Karpas-422 (cell line): ENCODE measurements at regions not wholly inside any gene's neighbourhood (a gene's known extent, or its start where the extent isn't known, plus 50 kb on each side); places are given as distances from the start of the nearest gene placed in this dataset.
"Not testable (repeated sequence)": the region's sequence is repeated elsewhere in the genome, so short reads cannot be mapped to it uniquely, and the experiment has no call there.

Source experiments
- DNase-seq: peaks from one replicate; pipeline ENCODE4 v3.0.0-alpha.2; 2015
- H2AFZ ChIP-seq: fragments of 200-600 bp; sonication (generic); 2 replicates; pipeline ENCODE4 v1.6.1; 2014; ENCODE audit warnings: antibody characterized with exemption, low read length, mixed read lengths
- H3K27ac ChIP-seq: fragments of 200-600 bp; sonication (generic); 2 replicates; pipeline ENCODE4 v1.5.1; 2014; ENCODE audit warnings: mild to moderate bottlenecking, low read length, moderate library complexity
- H3K27me3 ChIP-seq: fragments of 200-600 bp; sonication (generic); 2 replicates; pipeline ENCODE4 v1.6.1; 2014; ENCODE audit warnings: low read length, mixed read lengths
- H3K36me3 ChIP-seq: fragments of 200-600 bp; sonication (generic); 2 replicates; pipeline ENCODE4 v1.6.1; 2014; ENCODE audit warnings: low read length, mixed read lengths; ENCODE audit not compliant: insufficient read depth
- H3K4me1 ChIP-seq: fragments of 200-600 bp; sonication (generic); 2 replicates; pipeline ENCODE4 v1.6.1; 2014; ENCODE audit warnings: mild to moderate bottlenecking, low read length, mixed read lengths
- H3K4me2 ChIP-seq: fragments of 200-600 bp; sonication (generic); 2 replicates; pipeline ENCODE4 v1.6.1; 2014; ENCODE audit warnings: low read length, low read depth, mild to moderate bottlenecking; ENCODE audit not compliant: poor library complexity, severe bottlenecking
- H3K4me3 ChIP-seq: fragments of 200-600 bp; sonication (generic); 2 replicates; pipeline ENCODE4 v1.5.1; 2014; ENCODE audit warnings: mild to moderate bottlenecking, antibody characterized with exemption, low read length, mixed read lengths
- H3K79me2 ChIP-seq: fragments of 200-600 bp; sonication (generic); 2 replicates; pipeline ENCODE4 v1.6.1; 2014; ENCODE audit warnings: mild to moderate bottlenecking, low read length, mixed read lengths
- H3K9ac ChIP-seq: fragments of 200-600 bp; sonication (generic); 2 replicates; pipeline ENCODE4 v1.6.0; 2014; ENCODE audit warnings: low read length
- H3K9me2 ChIP-seq: fragments of 200-600 bp; sonication (generic), shearing (Covaris generic); replicated peaks from 2 replicates; pipeline ENCODE4 v1.6.0; 2014; ENCODE audit warnings: mild to moderate bottlenecking, low read length, moderate library complexity; ENCODE audit not compliant: insufficient read depth
- H3K9me3 ChIP-seq: fragments of 300-700, 200-600 bp; sonication (generic); 2 replicates; pipeline ENCODE4 v1.6.1; 2014; ENCODE audit warnings: low read length, mixed read lengths
- H4K20me1 ChIP-seq: fragments of 200-600 bp; sonication (generic); 2 replicates; pipeline ENCODE4 v1.6.1; 2014; ENCODE audit warnings: mild to moderate bottlenecking, antibody characterized with exemption, low read length, low read depth; ENCODE audit not compliant: insufficient read depth

DNA sequence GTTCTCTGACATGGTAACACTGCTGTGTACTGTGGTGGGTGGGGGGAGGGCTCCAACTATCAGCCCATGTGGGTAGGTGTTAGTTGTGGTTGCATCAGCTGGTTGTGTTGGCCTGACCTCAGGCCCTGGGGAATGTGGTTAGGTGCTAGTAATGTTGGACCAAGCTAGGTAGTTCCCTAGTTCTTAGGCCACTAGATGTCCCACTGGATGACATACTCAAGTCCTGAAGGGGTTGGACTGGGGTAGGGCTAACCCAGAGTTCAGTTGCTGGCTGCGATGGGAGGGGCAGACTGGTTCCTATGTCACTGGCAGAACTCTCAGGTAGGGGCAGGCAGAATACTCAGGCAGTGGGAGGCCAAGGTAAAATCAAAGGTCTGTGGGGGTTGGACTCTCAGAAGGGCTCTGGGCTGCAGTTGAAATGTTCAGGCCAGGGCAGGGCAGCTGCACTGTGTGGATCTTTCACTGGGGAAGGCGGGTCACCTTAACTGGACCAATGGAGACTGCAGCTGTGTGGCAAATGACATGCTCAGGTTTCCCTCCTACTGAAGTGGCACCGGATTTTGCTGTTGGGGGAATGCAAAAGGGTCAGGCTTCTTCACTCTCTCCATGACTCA, 870.7 kb downstream of the LRRIQ3 start:
- H2AFZ ChIP-seq: no peak overlapping the region

DNA sequence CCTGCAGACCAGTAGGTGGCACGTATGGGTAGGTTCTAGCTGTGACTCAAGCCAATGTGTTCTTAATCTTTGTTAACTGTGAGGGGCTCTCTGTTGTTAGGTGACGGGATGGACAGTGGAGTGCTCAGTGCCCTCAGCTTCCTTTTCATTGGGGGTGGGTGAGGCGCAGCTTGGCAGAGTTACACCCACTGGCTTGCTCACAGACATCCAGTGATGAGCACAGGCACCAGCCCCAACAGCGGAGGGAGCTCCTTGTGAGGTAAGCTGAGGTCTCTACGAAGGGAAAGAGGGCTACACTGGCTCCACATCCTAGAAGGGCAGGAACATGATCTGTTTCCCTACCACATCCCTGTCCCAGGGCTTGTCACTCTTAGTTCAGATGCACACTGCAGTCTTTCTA, 871.3 kb downstream of the LRRIQ3 start:
- Histone ChIP-seq H3K79me2 (no peaks in the 10 kb centered on the region), H3K27ac (no peak overlapping the region), H3K9me3 (peaks cover 31% of the 10 kb centered on the region), H2AFZ (no peak overlapping the region), H3K4me1 (no peaks in the 10 kb centered on the region), H3K9ac (no peak overlapping the region), H4K20me1 (no peaks in the 10 kb centered on the region), H3K9me2 (no peaks in the 10 kb centered on the region), H3K4me2 (no peak overlapping the region), H3K27me3 (no peaks in the 10 kb centered on the region), H3K36me3 (no peaks in the 10 kb centered on the region), H3K4me3 (no peak overlapping the region)
- no peak for DNase-seq

More for the DNA sequence above, 870.7 kb downstream of the LRRIQ3 start:
- H3K36me3 ChIP-seq: no peaks in the 10 kb centered on the region
- H3K79me2 ChIP-seq: no peaks in the 10 kb centered on the region
- no peaks in the 10 kb centered on the region for H3K9me2 ChIP-seq
- no peak overlapping the region for H3K9ac ChIP-seq
- DNase-seq: no peak
- no peak overlapping the region for H3K4me3 ChIP-seq
- H3K4me2 ChIP-seq: no peak overlapping the region
- H3K9me3 ChIP-seq: peaks cover 32% of the 10 kb centered on the region
- H3K4me1 ChIP-seq: no peaks in the 10 kb centered on the region
- no peak overlapping the region for H3K27ac ChIP-seq
- H4K20me1 ChIP-seq: no peaks in the 10 kb centered on the region
- H3K27me3 ChIP-seq: no peaks in the 10 kb centered on the region

- Histone ChIP-seq H2AFZ (no peak overlapping the region), H3K9me3 (peaks cover 15% of the 10 kb centered on the region), H3K4me3 (no peak overlapping the region), H3K9ac (no peak overlapping the region), H3K27me3 (no peaks in the 10 kb centered on the region), H3K4me2 (no peak overlapping the region), H3K27ac (no peak overlapping the region), H3K4me1 (no peaks in the 10 kb centered on the region), H3K9me2 (0 out of 2 replicates have a peak, but pooled peaks cover 1% of the 10 kb centered on the region), H3K79me2 (no peaks in the 10 kb centered on the region), H4K20me1 (no peaks in the 10 kb centered on the region), H3K36me3 (no peaks in the 10 kb centered on the region)
- DNase-seq: no peak
Observed at GRCh38 chr1:73310797-73311381, 887.1 kb downstream of the LRRIQ3 start.

- H3K4me1 ChIP-seq: no peaks in the 10 kb centered on the region
- no peaks in the 10 kb centered on the region for H4K20me1 ChIP-seq
- no peaks in the 10 kb centered on the region for H3K36me3 ChIP-seq
- H3K4me3 ChIP-seq: no peak overlapping the region
- DNase-seq: no peak
- H3K27me3 ChIP-seq: no peaks in the 10 kb centered on the region
- no peaks in the 10 kb centered on the region for H3K79me2 ChIP-seq
- H2AFZ ChIP-seq: no peak overlapping the region
- 0 out of 2 replicates have a peak, but pooled peaks cover 2% of the 10 kb centered on the region for H3K9me2 ChIP-seq
- no peak overlapping the region for H3K27ac ChIP-seq
- no peak overlapping the region for H3K4me2 ChIP-seq
- no peak overlapping the region for H3K9ac ChIP-seq
- H3K9me3 ChIP-seq: peaks cover 21% of the 10 kb centered on the region
Observed at GRCh38 chr1:73306899-73307555, 890.9 kb downstream of the LRRIQ3 start.

- no peak overlapping the region for H2AFZ ChIP-seq
- no peaks in the 10 kb centered on the region for H3K36me3 ChIP-seq
- no peaks in the 10 kb centered on the region for H3K27me3 ChIP-seq
- no peak overlapping the region for H3K4me3 ChIP-seq
- H4K20me1 ChIP-seq: no peaks in the 10 kb centered on the region
- H3K4me1 ChIP-seq: no peaks in the 10 kb centered on the region
- H3K9me3 ChIP-seq: peaks cover 37% of the 10 kb centered on the region
- no peaks in the 10 kb centered on the region for H3K9me2 ChIP-seq
- no peak for DNase-seq
- no peak overlapping the region for H3K4me2 ChIP-seq
- H3K9ac ChIP-seq: no peak overlapping the region
- no peak overlapping the region for H3K27ac ChIP-seq
- H3K79me2 ChIP-seq: no peaks in the 10 kb centered on the region
Observed at GRCh38 chr1:73273886-73274285, 924.1 kb downstream of the LRRIQ3 start.

DNA sequence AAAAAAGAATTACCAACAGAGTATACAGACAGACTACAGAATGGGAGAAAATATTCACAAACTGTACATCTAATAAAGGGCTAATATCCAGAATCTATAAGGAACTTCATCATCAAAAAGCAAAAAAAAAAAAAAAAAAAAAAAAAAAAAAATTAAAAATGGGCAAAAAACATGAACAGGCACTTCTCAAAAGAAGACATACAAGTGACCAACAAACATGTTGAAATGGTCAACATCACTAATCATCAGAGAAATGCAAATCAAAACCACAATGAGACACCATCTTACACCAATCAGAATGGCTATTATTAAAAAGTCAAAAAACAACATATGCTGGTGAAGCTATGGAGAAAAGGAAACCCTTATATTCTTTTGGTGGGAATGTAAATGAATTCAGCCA, 952.8 kb downstream of the LRRIQ3 start:
- not testable (repeated sequence) for H3K36me3 ChIP-seq, H3K79me2 ChIP-seq, DNase-seq, H3K9ac ChIP-seq, H3K4me3 ChIP-seq, H2AFZ ChIP-seq, H3K9me2 ChIP-seq, H3K27ac ChIP-seq, H4K20me1 ChIP-seq, H3K4me2 ChIP-seq, H3K27me3 ChIP-seq, H3K4me1 ChIP-seq
- H3K9me3 ChIP-seq: peaks cover 25% of the 10 kb centered on the region

GRCh38 chr1:73218995-73219546, 936.7 kb upstream of the NEGR1 start:
- peaks cover 31% of the 10 kb centered on the region for H3K9me3 ChIP-seq
- no peaks in the 10 kb centered on the region for H3K79me2 ChIP-seq
- no peak overlapping the region for H2AFZ ChIP-seq
- no peak for DNase-seq
- H3K27ac ChIP-seq: no peak overlapping the region
- H3K9me2 ChIP-seq: no peaks in the 10 kb centered on the region
- H4K20me1 ChIP-seq: no peaks in the 10 kb centered on the region
- H3K4me3 ChIP-seq: no peak overlapping the region
- no peaks in the 10 kb centered on the region for H3K4me1 ChIP-seq
- no peak overlapping the region for H3K9ac ChIP-seq
- no peak overlapping the region for H3K4me2 ChIP-seq
- no peaks in the 10 kb centered on the region for H3K27me3 ChIP-seq
- H3K36me3 ChIP-seq: no peaks in the 10 kb centered on the region

- no peaks in the 10 kb centered on the region for H4K20me1 ChIP-seq
- no peaks in the 10 kb centered on the region for H3K27me3 ChIP-seq
- H3K4me2 ChIP-seq: no peak overlapping the region
- no peak overlapping the region for H3K27ac ChIP-seq
- H3K4me3 ChIP-seq: no peak overlapping the region
- no peaks in the 10 kb centered on the region for H3K36me3 ChIP-seq
- no peaks in the 10 kb centered on the region for H3K79me2 ChIP-seq
- no peaks in the 10 kb centered on the region for H3K9me2 ChIP-seq
- no peak overlapping the region for H2AFZ ChIP-seq
- H3K4me1 ChIP-seq: no peaks in the 10 kb centered on the region
- H3K9me3 ChIP-seq: peaks cover 26% of the 10 kb centered on the region
- no peak for DNase-seq
- no peak overlapping the region for H3K9ac ChIP-seq
Observed at GRCh38 chr1:73205294-73205973, 923.1 kb upstream of the NEGR1 start.
